GM23338 (cell line): ENCODE measurements at regions not wholly inside any gene's neighbourhood (a gene's known extent, or its start where the extent isn't known, plus 50 kb on each side); places are given as distances from the start of the nearest gene placed in this dataset.

Experiments used
- ATAC-seq: fragments of 200-7000 bp; cut with Tn5 transposase; 3 replicates; pipeline ENCODE4 v1.9.1; 2020
- DNase-seq: peaks from one replicate; pipeline ENCODE4 v3.0.0-alpha.2; 2015; ENCODE audit warnings: low spot score
- H2AFZ ChIP-seq: fragments of 200-600 bp; sonication (generic); 2 replicates; pipeline ENCODE4 v1.8.0; 2016; ENCODE audit warnings: antibody characterized with exemption, mild to moderate bottlenecking, moderate library complexity
- H3F3A ChIP-seq: fragments of 200-600 bp; sonication (generic); replicated peaks from 2 replicates; pipeline ENCODE4 v1.8.0; 2017; ENCODE audit warnings: antibody characterized with exemption, mixed run types, low read depth
- H3K27ac ChIP-seq: fragments of 200-600 bp; sonication (generic); 2 replicates; pipeline ENCODE4 v1.6.1; 2016; ENCODE audit warnings: low read depth
- H3K27me3 ChIP-seq: fragments of 200-600 bp; sonication (generic); 2 replicates; pipeline ENCODE4 v1.8.0; 2016; ENCODE audit warnings: mild to moderate bottlenecking, mixed run types, moderate library complexity; ENCODE audit not compliant: insufficient read depth
- H3K36me3 ChIP-seq: fragments of 200-600 bp; sonication (generic); 2 replicates; pipeline ENCODE4 v1.8.0; 2016; ENCODE audit warnings: mild to moderate bottlenecking; ENCODE audit not compliant: insufficient read depth
- H3K4me1 ChIP-seq: fragments of 200-600 bp; sonication (generic); 2 replicates; pipeline ENCODE4 v1.8.0; 2016; ENCODE audit warnings: mild to moderate bottlenecking, moderate library complexity; ENCODE audit not compliant: insufficient read depth
- H3K4me2 ChIP-seq: fragments of 200-600 bp; sonication (generic); 2 replicates; pipeline ENCODE4 v1.7.1; 2017; ENCODE audit warnings: mixed run types
- H3K4me3 ChIP-seq: fragments of 200-600 bp; sonication (generic); 2 replicates; pipeline ENCODE4 v1.6.1; 2016; ENCODE audit warnings: mixed run types
- H3K79me2 ChIP-seq: fragments of 200-600 bp; sonication (generic); replicated peaks from 2 replicates; pipeline ENCODE4 v1.8.0; 2017; ENCODE audit warnings: mild to moderate bottlenecking; ENCODE audit not compliant: insufficient read depth
- H3K9me2 ChIP-seq: fragments of 200-600 bp; sonication (generic); 2 replicates; pipeline ENCODE4 v1.8.0; 2017; ENCODE audit not compliant: insufficient read depth
- H4K20me1 ChIP-seq: fragments of 200-600 bp; sonication (generic); replicated peaks from 2 replicates; pipeline ENCODE4 v1.8.0; 2017; ENCODE audit warnings: mild to moderate bottlenecking; ENCODE audit not compliant: insufficient read depth
- H3K27ac Mint-ChIP-seq: 2 replicates; pipeline ENCODE4 v1.8.0; 2020; ENCODE audit warnings: inconsistent platforms, mild to moderate bottlenecking, moderate library complexity, mixed read lengths
- H3K27me3 Mint-ChIP-seq: 3 replicates; pipeline ENCODE4 v1.8.0; 2022; ENCODE audit warnings: low read depth, mild to moderate bottlenecking, moderate library complexity, mixed read lengths, inconsistent platforms; ENCODE audit not compliant: insufficient read depth, poor library complexity
- H3K36me3 Mint-ChIP-seq: 3 replicates; pipeline ENCODE4 v1.8.0; 2021; ENCODE audit warnings: low read depth, mild to moderate bottlenecking, inconsistent platforms, moderate library complexity, mixed read lengths
- H3K4me1 Mint-ChIP-seq: 3 replicates; pipeline ENCODE4 v1.8.0; 2020; ENCODE audit warnings: mild to moderate bottlenecking, inconsistent platforms, mixed read lengths
- H3K4me3 Mint-ChIP-seq: 3 replicates; pipeline ENCODE4 v1.8.0; 2021; ENCODE audit warnings: moderate library complexity, mild to moderate bottlenecking, inconsistent platforms, mixed read lengths
- H3K9me3 Mint-ChIP-seq: 3 replicates; pipeline ENCODE4 v1.8.0; 2020; ENCODE audit warnings: moderate library complexity, mild to moderate bottlenecking, inconsistent platforms, mixed read lengths
- CREB1 ChIP-seq: fragments of 250-450 bp; sonication (Bioruptor Pico); IDR thresholded peaks from 2 replicates; pipeline ENCODE4 v1.5.0; 2020; ENCODE audit warnings: low read depth, mild to moderate bottlenecking, moderate library complexity
- EZH2 ChIP-seq: fragments of 200-600 bp; sonication (generic); IDR thresholded peaks from one replicate; pipeline ENCODE4 v1.8.0; 2017; ENCODE audit warnings: antibody characterized with exemption, mild to moderate bottlenecking, low read depth; ENCODE audit not compliant: unreplicated experiment
- EZH2phosphoT487 ChIP-seq: fragments of 200-600 bp; sonication (generic); IDR thresholded peaks from one replicate; pipeline ENCODE4 v1.8.1; 2018; ENCODE audit warnings: antibody characterized with exemption; ENCODE audit not compliant: unreplicated experiment
- JUNB ChIP-seq: IDR thresholded peaks from one replicate; pipeline ENCODE4 v1.6.1; 2016; ENCODE audit warnings: antibody characterized with exemption; ENCODE audit not compliant: unreplicated experiment
- NANOG ChIP-seq: IDR thresholded peaks from 2 replicates; pipeline ENCODE4 v1.6.1; 2016; ENCODE audit warnings: antibody characterized with exemption, borderline replicate concordance
- POLR2AphosphoS5 ChIP-seq: IDR thresholded peaks from 2 replicates; pipeline ENCODE4 v1.6.1; 2016; ENCODE audit warnings: antibody characterized with exemption, low read depth
- STAT1 ChIP-seq: IDR thresholded peaks from one replicate; pipeline ENCODE4 v1.6.1; 2016; ENCODE audit warnings: antibody characterized with exemption; ENCODE audit not compliant: unreplicated experiment
- ZNF114 ChIP-seq: fragments of 250-450 bp; sonication (Bioruptor Pico); IDR thresholded peaks from 2 replicates; pipeline ENCODE4 v1.5.0; 2020; ENCODE audit warnings: mild to moderate bottlenecking, moderate library complexity
- ZNF331 ChIP-seq: fragments of 250-450 bp; sonication (Bioruptor Pico); IDR thresholded peaks from 2 replicates; pipeline ENCODE4 v1.5.0; 2020; ENCODE audit warnings: low read depth, mild to moderate bottlenecking, moderate library complexity
- TF ChIP-seq, protein P1 (sequence below): IDR thresholded peaks from 2 replicates; pipeline ENCODE4 v1.6.1; 2016; ENCODE audit warnings: antibody characterized with exemption
- TF ChIP-seq, protein P2 (sequence below): fragments of 250-450 bp; sonication (Bioruptor Pico); IDR thresholded peaks from 2 replicates; pipeline ENCODE4 v1.5.0; 2020; ENCODE audit warnings: mild to moderate bottlenecking, moderate library complexity
- TF ChIP-seq, protein P3 (sequence below), 2 experiments: fragments of 200-600 bp in 1 of 2; sonication (generic) in 1 of 2; conservative IDR thresholded peaks; 2 replicates each; pipeline versions ENCODE4 v1.5.1 to v1.6.1; 2016 to 2017; ENCODE audit warnings: antibody characterized with exemption in 2 of 2, low read depth in 2 of 2, mild to moderate bottlenecking in 2 of 2, moderate library complexity in 1 of 2
- TF ChIP-seq, protein P4 (sequence below): IDR thresholded peaks from one replicate; pipeline ENCODE4 v1.6.1; 2018; ENCODE audit warnings: antibody characterized with exemption; ENCODE audit not compliant: unreplicated experiment

DNA sequence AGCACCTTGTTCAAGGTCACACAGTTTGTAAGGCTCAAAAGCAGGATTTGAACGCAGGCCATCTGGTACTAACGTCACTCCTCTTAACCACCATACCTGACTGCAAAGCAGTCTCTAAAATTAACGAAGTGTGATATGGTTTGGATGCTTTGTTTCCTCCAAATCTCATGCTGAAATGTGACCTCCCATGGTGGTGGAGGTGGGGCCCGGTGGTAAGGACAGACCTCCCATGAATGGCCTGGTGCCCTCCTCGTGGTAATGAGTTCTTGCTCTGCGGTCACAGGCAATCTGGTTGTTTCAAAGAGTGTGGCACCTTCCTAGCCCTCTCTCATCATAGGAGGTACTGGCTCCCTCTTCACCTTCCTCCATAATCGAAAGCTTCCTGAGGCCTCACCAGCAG lies 102.2 kb upstream of the BCL2L14 start:
- Histone ChIP-seq H4K20me1 (no peaks in the 10 kb centered on the region), H3K27me3 (no peaks in the 10 kb centered on the region), H3K79me2 (no peaks in the 10 kb centered on the region), H2AFZ (no peak overlapping the region), H3F3A (no peaks in the 10 kb centered on the region), H3K4me1 (peaks cover 10% of the 10 kb centered on the region; the same call in 1 of the 2 replicates), H3K27ac (no peak overlapping the region), H3K9me2 (no peaks in the 10 kb centered on the region), H3K36me3 (no peaks in the 10 kb centered on the region), H3K4me2 (no peak overlapping the region), H3K4me3 (no peak overlapping the region)
- Mint-ChIP-seq H3K9me3 (peaks cover 8% of the 10 kb centered on the region; the same call in 2 of the 3 replicates), H3K27ac (no peak overlapping the region), H3K27me3 (peaks cover 8% of the 10 kb centered on the region), H3K4me1 (peaks cover 30% of the 10 kb centered on the region), H3K36me3 (no peaks in the 10 kb centered on the region), H3K4me3 (no peak overlapping the region)
- DNase-seq (no peak), ATAC-seq (no peak)
- TF ChIP-seq POLR2AphosphoS5 (no peak), ZNF114 (CRISPR knock-in tag) (no peak), EZH2phosphoT487 (no peak), ZNF331 (CRISPR knock-in tag) (no peak), NANOG (no peak), CREB1 (no peak), EZH2 (no peak), STAT1 (no peak), JUNB (no peak)
- TF ChIP-seq, protein P1, sequence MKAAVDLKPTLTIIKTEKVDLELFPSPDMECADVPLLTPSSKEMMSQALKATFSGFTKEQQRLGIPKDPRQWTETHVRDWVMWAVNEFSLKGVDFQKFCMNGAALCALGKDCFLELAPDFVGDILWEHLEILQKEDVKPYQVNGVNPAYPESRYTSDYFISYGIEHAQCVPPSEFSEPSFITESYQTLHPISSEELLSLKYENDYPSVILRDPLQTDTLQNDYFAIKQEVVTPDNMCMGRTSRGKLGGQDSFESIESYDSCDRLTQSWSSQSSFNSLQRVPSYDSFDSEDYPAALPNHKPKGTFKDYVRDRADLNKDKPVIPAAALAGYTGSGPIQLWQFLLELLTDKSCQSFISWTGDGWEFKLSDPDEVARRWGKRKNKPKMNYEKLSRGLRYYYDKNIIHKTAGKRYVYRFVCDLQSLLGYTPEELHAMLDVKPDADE = no peak
- TF ChIP-seq, protein P2, sequence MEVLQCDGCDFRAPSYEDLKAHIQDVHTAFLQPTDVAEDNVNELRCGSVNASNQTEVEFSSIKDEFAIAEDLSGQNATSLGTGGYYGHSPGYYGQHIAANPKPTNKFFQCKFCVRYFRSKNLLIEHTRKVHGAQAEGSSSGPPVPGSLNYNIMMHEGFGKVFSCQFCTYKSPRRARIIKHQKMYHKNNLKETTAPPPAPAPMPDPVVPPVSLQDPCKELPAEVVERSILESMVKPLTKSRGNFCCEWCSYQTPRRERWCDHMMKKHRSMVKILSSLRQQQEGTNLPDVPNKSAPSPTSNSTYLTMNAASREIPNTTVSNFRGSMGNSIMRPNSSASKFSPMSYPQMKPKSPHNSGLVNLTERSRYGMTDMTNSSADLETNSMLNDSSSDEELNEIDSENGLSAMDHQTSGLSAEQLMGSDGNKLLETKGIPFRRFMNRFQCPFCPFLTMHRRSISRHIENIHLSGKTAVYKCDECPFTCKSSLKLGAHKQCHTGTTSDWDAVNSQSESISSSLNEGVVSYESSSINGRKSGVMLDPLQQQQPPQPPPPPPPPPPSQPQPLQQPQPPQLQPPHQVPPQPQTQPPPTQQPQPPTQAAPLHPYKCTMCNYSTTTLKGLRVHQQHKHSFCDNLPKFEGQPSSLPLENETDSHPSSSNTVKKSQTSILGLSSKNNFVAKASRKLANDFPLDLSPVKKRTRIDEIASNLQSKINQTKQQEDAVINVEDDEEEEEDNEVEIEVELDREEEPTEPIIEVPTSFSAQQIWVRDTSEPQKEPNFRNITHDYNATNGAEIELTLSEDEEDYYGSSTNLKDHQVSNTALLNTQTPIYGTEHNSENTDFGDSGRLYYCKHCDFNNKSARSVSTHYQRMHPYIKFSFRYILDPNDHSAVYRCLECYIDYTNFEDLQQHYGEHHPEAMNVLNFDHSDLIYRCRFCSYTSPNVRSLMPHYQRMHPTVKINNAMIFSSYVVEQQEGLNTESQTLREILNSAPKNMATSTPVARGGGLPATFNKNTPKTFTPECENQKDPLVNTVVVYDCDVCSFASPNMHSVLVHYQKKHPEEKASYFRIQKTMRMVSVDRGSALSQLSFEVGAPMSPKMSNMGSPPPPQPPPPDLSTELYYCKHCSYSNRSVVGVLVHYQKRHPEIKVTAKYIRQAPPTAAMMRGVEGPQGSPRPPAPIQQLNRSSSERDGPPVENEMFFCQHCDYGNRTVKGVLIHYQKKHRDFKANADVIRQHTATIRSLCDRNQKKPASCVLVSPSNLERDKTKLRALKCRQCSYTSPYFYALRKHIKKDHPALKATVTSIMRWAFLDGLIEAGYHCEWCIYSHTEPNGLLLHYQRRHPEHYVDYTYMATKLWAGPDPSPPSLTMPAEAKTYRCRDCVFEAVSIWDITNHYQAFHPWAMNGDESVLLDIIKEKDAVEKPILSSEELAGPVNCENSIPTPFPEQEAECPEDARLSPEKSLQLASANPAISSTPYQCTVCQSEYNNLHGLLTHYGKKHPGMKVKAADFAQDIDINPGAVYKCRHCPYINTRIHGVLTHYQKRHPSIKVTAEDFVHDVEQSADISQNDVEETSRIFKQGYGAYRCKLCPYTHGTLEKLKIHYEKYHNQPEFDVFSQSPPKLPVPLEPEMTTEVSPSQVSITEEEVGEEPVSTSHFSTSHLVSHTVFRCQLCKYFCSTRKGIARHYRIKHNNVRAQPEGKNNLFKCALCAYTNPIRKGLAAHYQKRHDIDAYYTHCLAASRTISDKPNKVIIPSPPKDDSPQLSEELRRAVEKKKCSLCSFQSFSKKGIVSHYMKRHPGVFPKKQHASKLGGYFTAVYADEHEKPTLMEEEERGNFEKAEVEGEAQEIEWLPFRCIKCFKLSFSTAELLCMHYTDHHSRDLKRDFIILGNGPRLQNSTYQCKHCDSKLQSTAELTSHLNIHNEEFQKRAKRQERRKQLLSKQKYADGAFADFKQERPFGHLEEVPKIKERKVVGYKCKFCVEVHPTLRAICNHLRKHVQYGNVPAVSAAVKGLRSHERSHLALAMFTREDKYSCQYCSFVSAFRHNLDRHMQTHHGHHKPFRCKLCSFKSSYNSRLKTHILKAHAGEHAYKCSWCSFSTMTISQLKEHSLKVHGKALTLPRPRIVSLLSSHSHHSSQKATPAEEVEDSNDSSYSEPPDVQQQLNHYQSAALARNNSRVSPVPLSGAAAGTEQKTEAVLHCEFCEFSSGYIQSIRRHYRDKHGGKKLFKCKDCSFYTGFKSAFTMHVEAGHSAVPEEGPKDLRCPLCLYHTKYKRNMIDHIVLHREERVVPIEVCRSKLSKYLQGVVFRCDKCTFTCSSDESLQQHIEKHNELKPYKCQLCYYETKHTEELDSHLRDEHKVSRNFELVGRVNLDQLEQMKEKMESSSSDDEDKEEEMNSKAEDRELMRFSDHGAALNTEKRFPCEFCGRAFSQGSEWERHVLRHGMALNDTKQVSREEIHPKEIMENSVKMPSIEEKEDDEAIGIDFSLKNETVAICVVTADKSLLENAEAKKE (CRISPR knock-in tag) = no peak
- TF ChIP-seq, protein P3, sequence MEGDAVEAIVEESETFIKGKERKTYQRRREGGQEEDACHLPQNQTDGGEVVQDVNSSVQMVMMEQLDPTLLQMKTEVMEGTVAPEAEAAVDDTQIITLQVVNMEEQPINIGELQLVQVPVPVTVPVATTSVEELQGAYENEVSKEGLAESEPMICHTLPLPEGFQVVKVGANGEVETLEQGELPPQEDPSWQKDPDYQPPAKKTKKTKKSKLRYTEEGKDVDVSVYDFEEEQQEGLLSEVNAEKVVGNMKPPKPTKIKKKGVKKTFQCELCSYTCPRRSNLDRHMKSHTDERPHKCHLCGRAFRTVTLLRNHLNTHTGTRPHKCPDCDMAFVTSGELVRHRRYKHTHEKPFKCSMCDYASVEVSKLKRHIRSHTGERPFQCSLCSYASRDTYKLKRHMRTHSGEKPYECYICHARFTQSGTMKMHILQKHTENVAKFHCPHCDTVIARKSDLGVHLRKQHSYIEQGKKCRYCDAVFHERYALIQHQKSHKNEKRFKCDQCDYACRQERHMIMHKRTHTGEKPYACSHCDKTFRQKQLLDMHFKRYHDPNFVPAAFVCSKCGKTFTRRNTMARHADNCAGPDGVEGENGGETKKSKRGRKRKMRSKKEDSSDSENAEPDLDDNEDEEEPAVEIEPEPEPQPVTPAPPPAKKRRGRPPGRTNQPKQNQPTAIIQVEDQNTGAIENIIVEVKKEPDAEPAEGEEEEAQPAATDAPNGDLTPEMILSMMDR (conservative IDR thresholded peaks at IDR 0.05; ENCODE audit: low read depth in 2 of 2) = no peak
- TF ChIP-seq, protein P4, sequence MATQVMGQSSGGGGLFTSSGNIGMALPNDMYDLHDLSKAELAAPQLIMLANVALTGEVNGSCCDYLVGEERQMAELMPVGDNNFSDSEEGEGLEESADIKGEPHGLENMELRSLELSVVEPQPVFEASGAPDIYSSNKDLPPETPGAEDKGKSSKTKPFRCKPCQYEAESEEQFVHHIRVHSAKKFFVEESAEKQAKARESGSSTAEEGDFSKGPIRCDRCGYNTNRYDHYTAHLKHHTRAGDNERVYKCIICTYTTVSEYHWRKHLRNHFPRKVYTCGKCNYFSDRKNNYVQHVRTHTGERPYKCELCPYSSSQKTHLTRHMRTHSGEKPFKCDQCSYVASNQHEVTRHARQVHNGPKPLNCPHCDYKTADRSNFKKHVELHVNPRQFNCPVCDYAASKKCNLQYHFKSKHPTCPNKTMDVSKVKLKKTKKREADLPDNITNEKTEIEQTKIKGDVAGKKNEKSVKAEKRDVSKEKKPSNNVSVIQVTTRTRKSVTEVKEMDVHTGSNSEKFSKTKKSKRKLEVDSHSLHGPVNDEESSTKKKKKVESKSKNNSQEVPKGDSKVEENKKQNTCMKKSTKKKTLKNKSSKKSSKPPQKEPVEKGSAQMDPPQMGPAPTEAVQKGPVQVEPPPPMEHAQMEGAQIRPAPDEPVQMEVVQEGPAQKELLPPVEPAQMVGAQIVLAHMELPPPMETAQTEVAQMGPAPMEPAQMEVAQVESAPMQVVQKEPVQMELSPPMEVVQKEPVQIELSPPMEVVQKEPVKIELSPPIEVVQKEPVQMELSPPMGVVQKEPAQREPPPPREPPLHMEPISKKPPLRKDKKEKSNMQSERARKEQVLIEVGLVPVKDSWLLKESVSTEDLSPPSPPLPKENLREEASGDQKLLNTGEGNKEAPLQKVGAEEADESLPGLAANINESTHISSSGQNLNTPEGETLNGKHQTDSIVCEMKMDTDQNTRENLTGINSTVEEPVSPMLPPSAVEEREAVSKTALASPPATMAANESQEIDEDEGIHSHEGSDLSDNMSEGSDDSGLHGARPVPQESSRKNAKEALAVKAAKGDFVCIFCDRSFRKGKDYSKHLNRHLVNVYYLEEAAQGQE = no peak
